ENCODE measurements at regions not wholly inside any gene's neighbourhood (a gene's known extent, or its start where the extent isn't known, plus 50 kb on each side); places are given as distances from the start of the nearest gene placed in this dataset.

DNA sequence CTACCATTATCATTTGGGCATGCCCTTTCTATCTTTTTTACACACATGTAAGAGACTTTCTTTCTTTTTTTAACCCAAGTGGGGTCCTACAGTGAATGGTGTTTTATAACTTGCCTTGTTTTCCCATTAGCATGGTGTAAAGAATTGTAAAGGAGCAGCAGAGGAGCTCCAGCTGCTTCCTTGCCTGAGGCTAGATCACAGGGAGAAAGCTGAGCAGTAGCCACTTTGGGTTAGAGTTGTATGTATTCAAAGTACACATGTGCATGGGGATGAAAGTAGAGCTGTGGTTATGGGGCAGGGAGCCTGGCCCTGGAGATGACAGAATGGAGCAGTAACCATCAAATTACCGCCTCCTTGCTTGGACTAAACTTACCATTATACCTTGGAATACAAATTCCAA is 231.1 kb upstream of the PDZRN3 start:
- no peaks in the 10 kb centered on the region for H3K36me3 ChIP-seq (ENCODE audit: insufficient read depth, low read length)
- no peak overlapping the region for H3K4me3 ChIP-seq (ENCODE audit: low read length)
- H4K20me1 ChIP-seq (ENCODE audit: insufficient read depth, low read depth, low read length): no peaks in the 10 kb centered on the region
- H3K79me2 ChIP-seq (ENCODE audit: low read length): no peaks in the 10 kb centered on the region
- no peaks in the 10 kb centered on the region for H3K27me3 ChIP-seq (ENCODE audit: low read length)
- DNase-seq: no peak
- H3K4me2 ChIP-seq (ENCODE audit: low read depth, low read length, poor library complexity, severe bottlenecking): no peak overlapping the region
- no peaks in the 10 kb centered on the region for H3K9me2 ChIP-seq (replicated peaks; ENCODE audit: insufficient read depth, low read length)
- no peak overlapping the region for H3K27ac ChIP-seq (ENCODE audit: low read length)
- no peaks in the 10 kb centered on the region for H3K4me1 ChIP-seq (ENCODE audit: low read length)
- no peak overlapping the region for H3K9ac ChIP-seq (ENCODE audit: low read length)
- H3K9me3 ChIP-seq (ENCODE audit: low read length): no peaks in the 10 kb centered on the region
- H2AFZ ChIP-seq (ENCODE audit: low read length): no peak overlapping the region

DNA sequence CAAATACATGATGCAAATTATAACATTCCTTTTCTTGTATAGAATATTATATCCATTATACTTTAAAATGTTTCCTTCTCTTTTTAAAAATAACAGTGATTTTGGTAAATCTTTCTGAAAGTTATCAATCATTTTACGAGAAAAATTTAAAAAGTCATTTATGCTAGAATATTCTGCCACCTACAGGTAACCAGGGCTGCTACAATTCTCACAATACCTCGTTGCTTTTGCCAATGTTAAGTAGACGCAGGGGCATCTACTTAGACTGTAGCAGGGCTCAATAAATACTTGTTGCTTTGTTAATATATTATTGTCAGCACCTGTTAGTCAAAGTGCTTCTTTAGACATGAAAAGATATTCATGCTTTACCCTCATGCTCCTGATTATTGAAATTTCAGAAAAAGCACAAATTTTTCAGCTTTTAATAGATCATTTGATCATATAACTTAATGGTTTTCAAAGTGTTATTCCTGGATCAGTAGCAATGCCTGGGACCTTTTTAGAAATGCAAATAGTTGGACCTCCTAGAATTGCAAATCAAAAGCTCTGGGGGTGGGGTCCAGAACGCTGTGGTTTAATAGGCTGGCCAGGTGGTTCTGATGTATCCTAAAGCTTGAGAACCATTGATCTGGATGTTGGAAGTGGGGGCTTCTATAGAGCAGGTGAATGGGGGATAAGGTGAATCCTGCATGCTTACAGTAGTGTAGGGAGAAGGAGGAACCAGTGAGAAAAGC is 223.6 kb upstream of the PDZRN3 start:
- no peak overlapping the region for H2AFZ ChIP-seq (ENCODE audit: low read length)
- H3K27me3 ChIP-seq (ENCODE audit: low read length): no peaks in the 10 kb centered on the region
- DNase-seq: peak; percentile 72
- no peaks in the 10 kb centered on the region for H3K9me3 ChIP-seq (ENCODE audit: low read length)
- no peaks in the 10 kb centered on the region for H4K20me1 ChIP-seq (ENCODE audit: insufficient read depth, low read depth, low read length)
- H3K9me2 ChIP-seq (replicated peaks; ENCODE audit: insufficient read depth, low read length): no peaks in the 10 kb centered on the region
- no peak overlapping the region for H3K9ac ChIP-seq (ENCODE audit: low read length)
- H3K4me2 ChIP-seq (ENCODE audit: low read depth, low read length, poor library complexity, severe bottlenecking): no peak overlapping the region
- no peaks in the 10 kb centered on the region for H3K4me1 ChIP-seq (ENCODE audit: low read length)
- H3K27ac ChIP-seq (ENCODE audit: low read length): no peak overlapping the region
- no peaks in the 10 kb centered on the region for H3K79me2 ChIP-seq (ENCODE audit: low read length)
- H3K36me3 ChIP-seq (ENCODE audit: insufficient read depth, low read length): no peaks in the 10 kb centered on the region
- no peak overlapping the region for H3K4me3 ChIP-seq (ENCODE audit: low read length)

DNA sequence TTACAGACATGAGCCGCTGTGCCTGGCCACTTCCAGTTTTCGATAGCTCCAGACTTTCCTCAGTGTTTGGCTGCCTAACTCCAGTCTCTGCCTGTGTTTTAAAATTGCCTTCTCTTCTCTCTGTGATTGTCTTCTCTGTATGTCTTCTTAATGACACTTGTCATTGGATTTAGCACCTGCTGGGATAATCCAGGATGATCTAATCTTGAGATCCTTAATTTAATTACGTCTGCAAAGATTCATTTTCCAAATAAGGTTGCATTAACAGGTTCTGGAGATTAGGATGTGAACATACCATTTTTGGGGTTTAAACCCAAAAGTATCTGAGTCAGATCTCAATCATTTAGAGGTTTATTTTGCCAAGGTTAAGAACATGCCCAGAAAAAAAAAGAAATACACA is 222.2 kb upstream of the PDZRN3 start:
- H3K4me3 ChIP-seq (ENCODE audit: low read length): no peak overlapping the region
- no peaks in the 10 kb centered on the region for H3K36me3 ChIP-seq (ENCODE audit: insufficient read depth, low read length)
- H3K27me3 ChIP-seq (ENCODE audit: low read length): no peaks in the 10 kb centered on the region
- H4K20me1 ChIP-seq (ENCODE audit: insufficient read depth, low read depth, low read length): no peaks in the 10 kb centered on the region
- DNase-seq: no peak
- H3K9me3 ChIP-seq (ENCODE audit: low read length): no peaks in the 10 kb centered on the region
- H3K9ac ChIP-seq (ENCODE audit: low read length): no peak overlapping the region
- H3K79me2 ChIP-seq (ENCODE audit: low read length): no peaks in the 10 kb centered on the region
- no peak overlapping the region for H3K4me2 ChIP-seq (ENCODE audit: low read depth, low read length, poor library complexity, severe bottlenecking)
- H3K4me1 ChIP-seq (ENCODE audit: low read length): no peaks in the 10 kb centered on the region
- no peak overlapping the region for H2AFZ ChIP-seq (ENCODE audit: low read length)
- no peak overlapping the region for H3K27ac ChIP-seq (ENCODE audit: low read length)
- H3K9me2 ChIP-seq (replicated peaks; ENCODE audit: insufficient read depth, low read length): no peaks in the 10 kb centered on the region

DNA sequence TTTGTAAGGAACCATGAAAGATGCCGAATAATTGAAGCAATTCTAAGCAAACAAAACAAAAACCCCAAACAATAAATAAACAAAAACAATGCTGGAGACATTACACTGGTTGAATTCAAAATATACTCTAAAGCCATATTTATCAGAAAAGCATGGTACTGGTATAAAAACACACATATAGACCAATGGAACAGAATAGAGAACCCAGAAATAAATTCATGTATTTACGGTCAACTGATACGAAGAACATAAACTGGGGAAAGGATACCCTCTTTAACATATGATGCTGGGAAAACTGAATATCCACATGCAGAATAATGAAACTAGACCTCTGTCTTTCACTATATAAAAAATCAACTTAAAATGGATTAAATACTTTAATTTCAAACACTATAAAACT is 214.3 kb upstream of the PDZRN3 start:
- Histone ChIP-seq H3K36me3 (ENCODE audit: insufficient read depth, low read length) (no peaks in the 10 kb centered on the region), H3K27me3 (ENCODE audit: low read length) (no peaks in the 10 kb centered on the region), H3K4me2 (ENCODE audit: low read depth, low read length, poor library complexity, severe bottlenecking) (no peak overlapping the region), H4K20me1 (ENCODE audit: insufficient read depth, low read depth, low read length) (no peaks in the 10 kb centered on the region), H3K4me3 (ENCODE audit: low read length) (no peak overlapping the region), H3K79me2 (ENCODE audit: low read length) (no peaks in the 10 kb centered on the region), H3K27ac (ENCODE audit: low read length) (no peak overlapping the region), H3K9ac (ENCODE audit: low read length) (no peak overlapping the region), H3K4me1 (ENCODE audit: low read length) (no peaks in the 10 kb centered on the region), H3K9me3 (ENCODE audit: low read length) (no peaks in the 10 kb centered on the region), H2AFZ (ENCODE audit: low read length) (no peak overlapping the region), H3K9me2 (replicated peaks; ENCODE audit: insufficient read depth, low read length) (no peaks in the 10 kb centered on the region)
- no peak for DNase-seq

- H3K4me3 ChIP-seq (ENCODE audit: low read length): no peak overlapping the region
- no peaks in the 10 kb centered on the region for H3K9me3 ChIP-seq (ENCODE audit: low read length)
- no peaks in the 10 kb centered on the region for H3K4me1 ChIP-seq (ENCODE audit: low read length)
- H3K36me3 ChIP-seq (ENCODE audit: insufficient read depth, low read length): no peaks in the 10 kb centered on the region
- H3K27ac ChIP-seq (ENCODE audit: low read length): no peak overlapping the region
- no peak for DNase-seq
- no peak overlapping the region for H3K4me2 ChIP-seq (ENCODE audit: low read depth, low read length, poor library complexity, severe bottlenecking)
- no peak overlapping the region for H3K9ac ChIP-seq (ENCODE audit: low read length)
- H3K79me2 ChIP-seq (ENCODE audit: low read length): no peaks in the 10 kb centered on the region
- H4K20me1 ChIP-seq (ENCODE audit: insufficient read depth, low read depth, low read length): no peaks in the 10 kb centered on the region
- no peaks in the 10 kb centered on the region for H3K9me2 ChIP-seq (replicated peaks; ENCODE audit: insufficient read depth, low read length)
- no peak overlapping the region for H2AFZ ChIP-seq (ENCODE audit: low read length)
- no peaks in the 10 kb centered on the region for H3K27me3 ChIP-seq (ENCODE audit: low read length)
Measured at GRCh38 chr3:73835945-73836344, 211.2 kb upstream of the PDZRN3 start.

GRCh38 chr3:73832426-73832825 is 207.7 kb upstream of the PDZRN3 start:
- DNase-seq: no peak
- no peaks in the 10 kb centered on the region for H3K36me3 ChIP-seq (ENCODE audit: insufficient read depth, low read length)
- no peak overlapping the region for H3K27ac ChIP-seq (ENCODE audit: low read length)
- no peaks in the 10 kb centered on the region for H4K20me1 ChIP-seq (ENCODE audit: insufficient read depth, low read depth, low read length)
- no peaks in the 10 kb centered on the region for H3K27me3 ChIP-seq (ENCODE audit: low read length)
- no peak overlapping the region for H3K9ac ChIP-seq (ENCODE audit: low read length)
- H3K79me2 ChIP-seq (ENCODE audit: low read length): no peaks in the 10 kb centered on the region
- no peaks in the 10 kb centered on the region for H3K9me2 ChIP-seq (replicated peaks; ENCODE audit: insufficient read depth, low read length)
- no peak overlapping the region for H3K4me2 ChIP-seq (ENCODE audit: low read depth, low read length, poor library complexity, severe bottlenecking)
- no peaks in the 10 kb centered on the region for H3K9me3 ChIP-seq (ENCODE audit: low read length)
- H3K4me1 ChIP-seq (ENCODE audit: low read length): peaks cover 9% of the 10 kb centered on the region
- H3K4me3 ChIP-seq (ENCODE audit: low read length): no peak overlapping the region
- no peak overlapping the region for H2AFZ ChIP-seq (ENCODE audit: low read length)

DNA sequence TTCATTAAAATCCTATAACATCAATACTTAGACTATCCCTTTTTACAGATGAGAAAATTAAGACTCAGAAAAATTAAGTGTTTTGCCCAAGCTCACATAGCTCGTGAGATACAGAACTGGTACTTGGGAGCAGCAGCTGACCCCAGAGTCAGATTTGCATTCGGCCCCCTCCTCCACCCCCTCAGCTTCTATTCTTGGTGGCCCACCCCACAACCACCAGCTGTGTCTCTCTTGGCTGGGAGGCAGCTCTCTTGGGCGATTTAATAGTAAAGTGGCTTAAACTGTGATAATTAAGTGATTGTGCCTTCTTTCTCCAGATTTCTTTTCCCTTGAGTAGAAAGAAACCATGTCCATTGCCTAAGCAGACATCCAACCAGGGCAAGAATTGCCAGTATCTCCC is 203.6 kb upstream of the PDZRN3 start:
- H3K36me3 ChIP-seq (ENCODE audit: insufficient read depth, low read length): no peaks in the 10 kb centered on the region
- no peaks in the 10 kb centered on the region for H3K27me3 ChIP-seq (ENCODE audit: low read length)
- H3K9me3 ChIP-seq (ENCODE audit: low read length): no peaks in the 10 kb centered on the region
- DNase-seq: no peak
- no peak overlapping the region for H3K4me3 ChIP-seq (ENCODE audit: low read length)
- H3K79me2 ChIP-seq (ENCODE audit: low read length): no peaks in the 10 kb centered on the region
- H3K4me2 ChIP-seq (ENCODE audit: low read depth, low read length, poor library complexity, severe bottlenecking): no peak overlapping the region
- H3K9me2 ChIP-seq (replicated peaks; ENCODE audit: insufficient read depth, low read length): no peaks in the 10 kb centered on the region
- H3K4me1 ChIP-seq (ENCODE audit: low read length): peaks cover 9% of the 10 kb centered on the region
- H3K9ac ChIP-seq (ENCODE audit: low read length): no peak overlapping the region
- no peak overlapping the region for H2AFZ ChIP-seq (ENCODE audit: low read length)
- no peaks in the 10 kb centered on the region for H4K20me1 ChIP-seq (ENCODE audit: insufficient read depth, low read depth, low read length)
- no peak overlapping the region for H3K27ac ChIP-seq (ENCODE audit: low read length)

DNA sequence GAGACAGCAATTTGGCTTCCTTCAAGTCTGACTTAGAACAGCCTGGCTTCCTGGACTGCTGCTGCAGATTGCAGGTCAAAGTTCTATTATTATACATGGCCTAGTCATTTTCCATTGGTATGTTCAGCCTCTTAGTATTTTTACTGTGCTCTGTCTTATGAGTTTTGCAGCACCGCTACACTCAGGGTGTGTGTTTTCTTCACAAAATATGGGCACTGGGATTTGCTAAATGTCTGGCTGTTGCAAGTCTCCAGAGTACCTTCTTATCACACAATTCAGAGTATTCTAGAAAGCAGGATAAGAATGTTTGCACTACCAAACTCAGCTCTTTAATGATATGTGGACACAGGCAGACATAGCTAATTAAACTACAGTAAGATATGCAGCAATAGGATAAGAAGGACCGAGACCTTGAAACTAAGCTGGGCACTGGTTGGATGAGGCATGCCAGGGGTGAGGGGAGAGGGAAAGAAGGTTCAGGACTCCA is 203.0 kb upstream of the PDZRN3 start:
- H3K4me2 ChIP-seq (ENCODE audit: low read depth, low read length, poor library complexity, severe bottlenecking): no peak overlapping the region
- H3K36me3 ChIP-seq (ENCODE audit: insufficient read depth, low read length): no peaks in the 10 kb centered on the region
- H3K9me2 ChIP-seq (replicated peaks; ENCODE audit: insufficient read depth, low read length): no peaks in the 10 kb centered on the region
- H3K27me3 ChIP-seq (ENCODE audit: low read length): no peaks in the 10 kb centered on the region
- no peak overlapping the region for H3K27ac ChIP-seq (ENCODE audit: low read length)
- no peak overlapping the region for H3K9ac ChIP-seq (ENCODE audit: low read length)
- no peak overlapping the region for H2AFZ ChIP-seq (ENCODE audit: low read length)
- no peak for DNase-seq
- no peaks in the 10 kb centered on the region for H3K9me3 ChIP-seq (ENCODE audit: low read length)
- no peak overlapping the region for H3K4me3 ChIP-seq (ENCODE audit: low read length)
- no peaks in the 10 kb centered on the region for H3K79me2 ChIP-seq (ENCODE audit: low read length)
- peaks cover 9% of the 10 kb centered on the region for H3K4me1 ChIP-seq (ENCODE audit: low read length)
- no peaks in the 10 kb centered on the region for H4K20me1 ChIP-seq (ENCODE audit: insufficient read depth, low read depth, low read length)
